ENCODE measurements at regions not wholly inside any gene's neighbourhood (a gene's known extent, or its start where the extent isn't known, plus 50 kb on each side); places are given as distances from the start of the nearest gene placed in this dataset.

DNA sequence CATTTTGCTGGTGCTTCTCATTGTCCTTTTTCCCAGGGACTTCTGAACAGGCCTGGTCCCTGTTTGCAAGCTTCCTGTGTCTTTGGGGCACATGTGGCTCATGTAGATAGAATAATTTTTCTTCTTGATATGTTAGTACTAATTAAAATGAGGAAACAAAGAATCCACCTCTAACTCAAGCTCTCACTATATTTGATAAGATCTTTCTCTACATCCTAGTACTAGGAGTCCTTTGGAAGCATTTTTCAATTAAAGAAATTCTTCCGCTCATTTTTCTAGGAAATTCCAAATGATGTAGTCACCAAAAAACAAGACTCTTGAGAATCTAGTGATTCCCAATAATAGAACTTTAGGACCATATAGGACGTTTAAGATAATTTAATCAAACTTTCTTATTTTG lies 165.3 kb downstream of the SEC61B start:
- H3K36me3 ChIP-seq, result no peaks in the 10 kb centered on the region
- H3K4me3 ChIP-seq, result no peak overlapping the region
- H3K27ac ChIP-seq, result peak overlapping the region; percentile 6
- no peak for TF ChIP-seq POLR2A (IDR thresholded peaks at IDR 0.05)
- TF ChIP-seq CTCF (IDR thresholded peaks at IDR 0.05), result no peak
- TF ChIP-seq POLR2AphosphoS5 (IDR thresholded peaks at IDR 0.05; ENCODE audit: insufficient read depth in 1 of 2, low read depth in 1 of 2), result no peak
- H3K27me3 ChIP-seq, result no peaks in the 10 kb centered on the region
- intact Hi-C loops (cut with DNase I), result no loop called here
- H3K9me3 ChIP-seq, result no peaks in the 10 kb centered on the region
- no peak for DNase-seq (ENCODE audit: extremely low spot score in 2 of 2)
- H3K4me1 ChIP-seq, result peaks cover 12% of the 10 kb centered on the region

DNA sequence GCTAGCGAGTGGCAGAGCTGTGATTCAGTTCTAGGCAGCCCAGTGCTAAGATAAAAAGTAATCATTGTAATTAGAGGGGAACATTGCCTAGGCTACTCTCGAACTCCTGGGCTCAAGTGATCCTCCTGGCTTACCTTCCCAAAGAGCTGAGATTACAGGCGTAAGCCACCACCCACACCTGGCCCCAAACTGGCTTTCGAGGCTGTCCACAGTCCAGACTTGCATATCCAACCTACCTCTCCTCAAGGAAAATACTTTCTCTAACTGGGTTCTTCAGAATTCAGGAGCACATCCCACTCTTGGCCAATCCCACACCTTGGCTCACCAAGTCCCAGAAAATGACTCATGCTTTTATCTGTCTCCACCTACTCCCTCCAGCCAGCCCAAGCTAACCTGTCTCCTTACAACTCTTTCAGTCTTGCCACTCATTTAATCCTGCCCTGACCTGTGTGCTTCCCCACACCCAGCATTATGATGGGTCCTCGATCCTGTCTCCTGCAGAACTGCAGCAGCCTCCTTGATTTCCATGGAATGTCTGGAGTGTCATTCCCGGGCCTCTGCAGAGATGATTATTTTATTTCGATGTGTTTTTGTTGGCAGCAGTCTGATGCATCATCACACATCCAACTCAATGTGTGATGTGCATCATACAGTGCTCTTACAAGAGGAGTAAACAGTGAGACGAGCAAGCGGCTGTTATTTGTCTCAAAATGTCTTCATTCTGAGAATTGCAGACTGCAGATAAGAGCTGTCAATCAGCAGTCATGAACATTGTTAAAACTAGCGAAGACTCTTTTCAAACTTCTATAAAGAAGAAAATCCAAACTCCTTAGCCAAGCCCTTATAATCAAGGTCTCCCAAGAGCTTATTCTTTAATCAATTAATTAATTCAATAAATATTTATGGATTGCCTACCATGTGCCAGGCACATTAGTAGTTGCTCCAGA lies 167.3 kb downstream of the SEC61B start:
- DNase-seq (ENCODE audit: extremely low spot score in 2 of 2), result no peak
- no peaks in the 10 kb centered on the region for H3K36me3 ChIP-seq
- H3K27me3 ChIP-seq, result no peaks in the 10 kb centered on the region
- no peaks in the 10 kb centered on the region for H3K9me3 ChIP-seq
- no peak overlapping the region for H3K27ac ChIP-seq
- no peak for TF ChIP-seq CTCF (IDR thresholded peaks at IDR 0.05)
- TF ChIP-seq POLR2AphosphoS5 (IDR thresholded peaks at IDR 0.05; ENCODE audit: insufficient read depth in 1 of 2, low read depth in 1 of 2), result no peak
- no peak for TF ChIP-seq POLR2A (IDR thresholded peaks at IDR 0.05)
- H3K4me3 ChIP-seq, result no peak overlapping the region
- intact Hi-C loops (cut with DNase I), result no loop called here
- peaks cover 12% of the 10 kb centered on the region for H3K4me1 ChIP-seq

GRCh38 chr9:99391937-99392594 lies 170.0 kb downstream of the SEC61B start:
- Histone ChIP-seq H3K9me3 (no peaks in the 10 kb centered on the region), H3K27ac (no peak overlapping the region), H3K4me3 (no peak overlapping the region), H3K27me3 (no peaks in the 10 kb centered on the region), H3K36me3 (no peaks in the 10 kb centered on the region), H3K4me1 (no peaks in the 10 kb centered on the region)
- no peak for DNase-seq (ENCODE audit: extremely low spot score in 2 of 2)
- intact Hi-C loops (cut with DNase I), result no loop called here
- TF ChIP-seq POLR2AphosphoS5 (IDR thresholded peaks at IDR 0.05; ENCODE audit: insufficient read depth in 1 of 2, low read depth in 1 of 2) (no peak), POLR2A (IDR thresholded peaks at IDR 0.05) (no peak), CTCF (IDR thresholded peaks at IDR 0.05) (no peak)

GRCh38 chr9:99392986-99393385 lies 170.9 kb downstream of the SEC61B start:
- H3K27me3 ChIP-seq, result no peaks in the 10 kb centered on the region
- no peak for TF ChIP-seq CTCF (IDR thresholded peaks at IDR 0.05)
- TF ChIP-seq POLR2A (IDR thresholded peaks at IDR 0.05), result no peak
- TF ChIP-seq POLR2AphosphoS5 (IDR thresholded peaks at IDR 0.05; ENCODE audit: insufficient read depth in 1 of 2, low read depth in 1 of 2), result no peak
- H3K27ac ChIP-seq, result no peak overlapping the region
- no peak overlapping the region for H3K4me3 ChIP-seq
- no peaks in the 10 kb centered on the region for H3K4me1 ChIP-seq
- DNase-seq (ENCODE audit: extremely low spot score in 2 of 2), result no peak
- H3K9me3 ChIP-seq, result no peaks in the 10 kb centered on the region
- no peaks in the 10 kb centered on the region for H3K36me3 ChIP-seq
- intact Hi-C loops (cut with DNase I), result no loop called here

DNA sequence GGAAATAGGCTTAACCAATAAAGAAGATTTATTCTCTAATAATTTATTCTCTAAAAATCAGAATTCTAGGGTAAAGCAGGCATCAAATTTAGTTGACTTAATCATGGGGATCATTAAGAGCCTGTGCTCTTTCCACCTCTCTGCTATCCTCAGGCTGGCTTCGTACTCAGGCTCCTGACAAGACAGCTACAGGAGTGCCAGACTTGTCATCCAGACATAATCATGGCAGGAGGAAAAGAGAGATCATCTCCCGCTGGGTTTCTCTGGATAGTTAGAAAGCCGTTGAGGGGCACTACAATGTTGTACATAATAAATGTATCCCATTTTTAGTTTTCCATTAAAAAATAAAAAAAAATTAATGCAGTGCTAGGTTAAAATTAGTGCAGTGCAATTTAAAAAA lies 171.9 kb downstream of the SEC61B start:
- intact Hi-C loops (cut with DNase I), result no loop called here
- TF ChIP-seq CTCF (IDR thresholded peaks at IDR 0.05), result no peak
- no peak for TF ChIP-seq POLR2A (IDR thresholded peaks at IDR 0.05)
- TF ChIP-seq POLR2AphosphoS5 (IDR thresholded peaks at IDR 0.05; ENCODE audit: insufficient read depth in 1 of 2, low read depth in 1 of 2), result no peak
- Histone ChIP-seq H3K27ac (no peak overlapping the region), H3K4me3 (no peak overlapping the region), H3K36me3 (no peaks in the 10 kb centered on the region), H3K27me3 (no peaks in the 10 kb centered on the region), H3K4me1 (no peaks in the 10 kb centered on the region), H3K9me3 (no peaks in the 10 kb centered on the region)
- DNase-seq (ENCODE audit: extremely low spot score in 2 of 2), result no peak

Data from vagina (tissue), 2 donors.